H54 (cell line): ENCODE measurements at regions not wholly inside any gene's neighbourhood (a gene's known extent, or its start where the extent isn't known, plus 50 kb on each side); places are given as distances from the start of the nearest gene placed in this dataset.

ENCODE experiments used
- DNase-seq: peaks from one replicate; pipeline ENCODE4 v3.0.0; 2011; ENCODE audit warnings: low spot score, mixed read lengths; ENCODE audit not compliant: insufficient read length
- FAIRE-seq: peaks from 3 replicates; lab custom pipeline; 2011; peaks lifted over from hg19 to GRCh38; lab: Jason Lieb, UNC
- POLR2A ChIP-seq: IDR thresholded peaks from 2 replicates; pipeline ENCODE4 v1.6.1; 2011; ENCODE audit warnings: low read depth, mild to moderate bottlenecking, low read length

GRCh38 chr15:29473621-29474105 is 204.0 kb upstream of the NSMCE3 start:
- no peak for DNase-seq
- FAIRE-seq = no peak
- TF ChIP-seq POLR2A = no peak

GRCh38 chr15:29472901-29473445 is 203.4 kb upstream of the NSMCE3 start:
- FAIRE-seq = no peak
- no peak for DNase-seq
- TF ChIP-seq POLR2A = no peak

- DNase-seq (no peak), FAIRE-seq (no peak)
- TF ChIP-seq POLR2A = no peak
These were observed 202.1 kb upstream of the NSMCE3 start for GRCh38 chr15:29471757-29472156.

- no peak for DNase-seq
- TF ChIP-seq POLR2A = no peak
- no peak for FAIRE-seq
These were observed 201.7 kb upstream of the NSMCE3 start for GRCh38 chr15:29471306-29471705.

GRCh38 chr15:29470794-29471193 is 201.2 kb upstream of the NSMCE3 start:
- no peak for TF ChIP-seq POLR2A
- FAIRE-seq = no peak

GRCh38 chr15:29470311-29470710 is 200.7 kb upstream of the NSMCE3 start:
- TF ChIP-seq POLR2A = no peak
- no peak for DNase-seq
- FAIRE-seq = no peak

More at GRCh38 chr15:29470794-29471193, 201.2 kb upstream of the NSMCE3 start:
- DNase-seq = no peak

GRCh38 chr15:29468899-29469298 is 199.3 kb upstream of the NSMCE3 start:
- no peak for TF ChIP-seq POLR2A
- no peak for FAIRE-seq
- no peak for DNase-seq

- DNase-seq = no peak
- no peak for TF ChIP-seq POLR2A
- no peak for FAIRE-seq
These were observed 197.5 kb upstream of the NSMCE3 start for GRCh38 chr15:29467091-29467490.

- DNase-seq (no peak), FAIRE-seq (no peak)
- TF ChIP-seq POLR2A = no peak
These were observed 196.7 kb upstream of the NSMCE3 start for GRCh38 chr15:29466292-29466691.

- DNase-seq (no peak), FAIRE-seq (no peak)
- no peak for TF ChIP-seq POLR2A
These were observed 196.2 kb upstream of the NSMCE3 start for GRCh38 chr15:29465816-29466215.

GRCh38 chr15:29465196-29465595 is 195.6 kb upstream of the NSMCE3 start:
- FAIRE-seq (no peak), DNase-seq (no peak)
- no peak for TF ChIP-seq POLR2A

GRCh38 chr15:29461877-29462276 is 192.3 kb upstream of the NSMCE3 start:
- no peak for FAIRE-seq

GRCh38 chr15:29458361-29458760 is 188.7 kb upstream of the NSMCE3 start:
- TF ChIP-seq POLR2A = no peak
- FAIRE-seq (no peak), DNase-seq (no peak)

More at GRCh38 chr15:29461877-29462276, 192.3 kb upstream of the NSMCE3 start:
- no peak for DNase-seq
- no peak for TF ChIP-seq POLR2A

- FAIRE-seq (no peak), DNase-seq (no peak)
- no peak for TF ChIP-seq POLR2A
These were observed 188.1 kb upstream of the NSMCE3 start for GRCh38 chr15:29457729-29458128.

- FAIRE-seq (no peak), DNase-seq (no peak)
These were observed 187.3 kb upstream of the NSMCE3 start for GRCh38 chr15:29456964-29457363.

More at GRCh38 chr15:29456964-29457363, 187.3 kb upstream of the NSMCE3 start:
- TF ChIP-seq POLR2A = no peak
